Panc1 (cell line): ENCODE measurements at regions not wholly inside any gene's neighbourhood (a gene's known extent, or its start where the extent isn't known, plus 50 kb on each side); places are given as distances from the start of the nearest gene placed in this dataset.

Experiments
- POLR2AphosphoS5 ChIP-seq: IDR thresholded peaks from 2 replicates; pipeline ENCODE4 v1.6.1; 2012; ENCODE audit warnings: mild to moderate bottlenecking, low read depth, low read length, moderate library complexity
- REST ChIP-seq, 2 experiments: IDR thresholded peaks; 2 replicates each; pipeline ENCODE4 v1.6.1; 2011 to 2012; ENCODE audit warnings: low read depth in 2 of 2, control low read depth in 1 of 2, low read length in 1 of 2, mild to moderate bottlenecking in 1 of 2, moderate library complexity in 1 of 2; ENCODE audit not compliant: insufficient read depth in 1 of 2
- SIN3A ChIP-seq: IDR thresholded peaks from 2 replicates; pipeline ENCODE4 v1.6.1; 2012; ENCODE audit warnings: low read depth, mild to moderate bottlenecking, low read length, moderate library complexity, borderline replicate concordance; ENCODE audit not compliant: insufficient read depth
- TF ChIP-seq, protein P1 (sequence below): fragments of 450-650 bp; IDR thresholded peaks from 2 replicates; pipeline ENCODE4 v1.5.1; 2017; ENCODE audit warnings: mild to moderate bottlenecking

- TF ChIP-seq, protein P1, sequence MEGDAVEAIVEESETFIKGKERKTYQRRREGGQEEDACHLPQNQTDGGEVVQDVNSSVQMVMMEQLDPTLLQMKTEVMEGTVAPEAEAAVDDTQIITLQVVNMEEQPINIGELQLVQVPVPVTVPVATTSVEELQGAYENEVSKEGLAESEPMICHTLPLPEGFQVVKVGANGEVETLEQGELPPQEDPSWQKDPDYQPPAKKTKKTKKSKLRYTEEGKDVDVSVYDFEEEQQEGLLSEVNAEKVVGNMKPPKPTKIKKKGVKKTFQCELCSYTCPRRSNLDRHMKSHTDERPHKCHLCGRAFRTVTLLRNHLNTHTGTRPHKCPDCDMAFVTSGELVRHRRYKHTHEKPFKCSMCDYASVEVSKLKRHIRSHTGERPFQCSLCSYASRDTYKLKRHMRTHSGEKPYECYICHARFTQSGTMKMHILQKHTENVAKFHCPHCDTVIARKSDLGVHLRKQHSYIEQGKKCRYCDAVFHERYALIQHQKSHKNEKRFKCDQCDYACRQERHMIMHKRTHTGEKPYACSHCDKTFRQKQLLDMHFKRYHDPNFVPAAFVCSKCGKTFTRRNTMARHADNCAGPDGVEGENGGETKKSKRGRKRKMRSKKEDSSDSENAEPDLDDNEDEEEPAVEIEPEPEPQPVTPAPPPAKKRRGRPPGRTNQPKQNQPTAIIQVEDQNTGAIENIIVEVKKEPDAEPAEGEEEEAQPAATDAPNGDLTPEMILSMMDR, result no peak
- TF ChIP-seq POLR2AphosphoS5 (no peak), SIN3A (no peak), REST (IDR thresholded peaks at IDR 0.05; ENCODE audit: insufficient read depth in 1 of 2, low read depth in 2 of 2, low read length in 1 of 2) (no peak)
Observed at GRCh38 chr1:60573726-60574409, 500.3 kb upstream of the C1orf87 start.
